HG03108 (cell line): ENCODE measurements at regions not wholly inside any gene's neighbourhood (a gene's known extent, or its start where the extent isn't known, plus 50 kb on each side); places are given as distances from the start of the nearest gene placed in this dataset.

ENCODE experiments used
- ATAC-seq: cut with Tn5 transposase; IDR thresholded peaks from one replicate; pipeline ENCODE4 v1.9.1; 2021; ENCODE audit warnings: moderate library complexity; ENCODE audit not compliant: unreplicated experiment

DNA sequence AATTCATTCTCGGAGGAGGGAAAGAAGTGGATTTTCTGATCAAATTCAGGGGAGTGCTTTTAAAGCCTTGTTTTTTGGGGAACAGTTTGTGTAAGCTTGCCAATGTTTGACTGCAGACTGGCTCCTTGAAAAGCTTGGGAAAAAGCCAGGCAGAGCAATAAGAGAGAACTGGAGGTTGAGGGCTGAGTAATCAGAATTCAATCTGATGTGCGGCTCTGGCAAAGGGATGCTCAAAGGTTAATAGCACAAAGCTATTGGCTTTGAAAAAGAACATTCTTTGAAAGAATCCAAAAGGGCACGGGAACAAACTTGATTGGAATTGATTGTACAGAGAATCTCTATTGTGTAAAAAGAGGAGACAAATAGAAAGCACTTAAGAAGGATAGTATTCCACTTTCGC, 279.3 kb downstream of the YTHDC2 start:
- ATAC-seq = no peak

DNA sequence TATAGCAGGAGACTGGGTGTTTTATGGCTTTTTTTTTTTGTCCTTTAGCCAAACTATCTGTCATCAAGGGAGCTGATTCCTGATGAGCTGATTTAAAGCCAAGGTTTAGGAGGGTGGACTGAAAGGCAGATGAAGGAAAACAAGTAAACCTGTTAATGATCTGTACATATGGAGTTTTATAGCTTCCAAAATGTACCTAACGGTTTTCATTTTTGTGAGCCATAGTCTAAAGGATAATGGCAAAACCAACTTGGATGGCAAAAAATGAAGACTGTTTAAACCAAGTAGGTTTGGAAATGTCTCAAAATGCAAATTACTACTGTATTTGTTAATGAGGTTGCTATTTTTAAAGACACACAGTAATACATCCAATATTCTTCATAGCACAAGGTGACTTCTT, 281.5 kb downstream of the YTHDC2 start:
- ATAC-seq = no peak

- ATAC-seq = no peak
Measured at GRCh38 chr5:113800686-113801085, 287.2 kb downstream of the YTHDC2 start.

- no peak for ATAC-seq
Measured at GRCh38 chr5:113804264-113804663, 290.8 kb downstream of the YTHDC2 start.

DNA sequence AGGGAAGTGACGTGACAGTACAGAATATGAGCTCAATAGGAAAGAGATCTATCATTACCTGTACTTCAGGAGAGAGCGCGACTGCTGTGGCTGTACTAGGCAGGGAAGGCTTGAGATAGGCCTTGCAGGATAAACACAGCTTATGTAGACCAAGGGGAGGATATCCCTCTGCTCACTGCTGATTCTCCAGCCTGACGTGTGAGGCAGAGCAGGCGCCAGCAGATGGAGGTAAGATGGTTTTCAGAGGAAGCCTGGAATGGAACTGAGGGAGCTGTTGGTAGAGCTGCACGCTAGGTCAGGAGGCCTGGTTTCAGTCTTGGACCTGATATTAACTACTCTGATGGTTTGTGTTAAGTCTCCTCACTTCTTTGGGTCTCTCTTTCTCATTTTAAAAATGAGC, 291.4 kb downstream of the YTHDC2 start:
- no peak for ATAC-seq

- no peak for ATAC-seq
Measured at GRCh38 chr5:113806250-113806649, 292.8 kb downstream of the YTHDC2 start.

DNA sequence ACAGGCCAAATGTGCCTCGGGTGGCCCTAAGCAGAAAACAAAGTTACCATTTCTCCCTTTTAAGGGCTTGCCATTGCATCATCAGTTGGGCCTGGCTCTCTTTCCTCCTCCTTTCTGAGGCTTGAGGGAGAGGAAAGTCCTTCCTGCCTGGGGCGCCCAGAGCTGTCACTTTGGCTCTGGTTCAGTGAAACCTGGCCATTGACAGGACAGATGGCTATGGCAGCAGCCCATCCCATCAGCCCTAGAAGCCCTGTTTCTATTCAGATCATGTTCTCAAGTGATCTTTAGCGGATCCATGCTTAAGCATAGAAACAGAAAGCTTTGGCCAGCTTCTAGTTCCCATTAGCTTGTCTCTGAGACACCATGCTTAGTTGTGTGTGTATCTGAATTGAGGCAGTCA, 293.4 kb downstream of the YTHDC2 start:
- no peak for ATAC-seq

DNA sequence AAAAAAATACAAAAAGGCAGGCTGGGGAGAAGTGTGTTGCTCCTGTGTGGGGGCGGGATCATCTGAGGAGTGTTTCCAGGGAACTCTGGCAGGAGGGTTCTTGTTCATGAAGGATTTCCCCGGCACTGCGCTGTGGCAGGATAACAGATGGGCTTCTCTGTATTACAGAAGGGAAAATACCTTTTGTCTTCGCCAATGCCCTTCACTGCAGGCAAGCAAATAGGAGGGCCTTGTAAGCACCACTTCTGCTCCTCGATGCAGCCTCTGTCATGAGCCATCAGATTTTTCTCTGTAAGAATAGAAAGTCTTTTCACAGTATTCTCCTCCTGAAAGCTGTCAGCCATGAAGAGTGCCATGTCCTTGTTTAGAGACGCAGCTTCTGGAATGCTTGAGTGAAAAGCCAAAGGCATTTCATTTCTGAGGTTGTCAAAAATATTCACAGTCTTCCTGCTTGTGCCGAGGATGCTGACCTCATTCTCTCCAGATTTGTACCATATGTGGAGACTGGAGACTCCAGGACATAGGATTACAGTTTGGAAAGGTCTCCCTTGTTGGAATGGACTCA, 294.0 kb downstream of the YTHDC2 start:
- no peak for ATAC-seq

- no peak for ATAC-seq
Measured at GRCh38 chr5:113808956-113809355, 295.5 kb downstream of the YTHDC2 start.

GRCh38 chr5:113809626-113810025, 296.1 kb downstream of the YTHDC2 start:
- no peak for ATAC-seq

DNA sequence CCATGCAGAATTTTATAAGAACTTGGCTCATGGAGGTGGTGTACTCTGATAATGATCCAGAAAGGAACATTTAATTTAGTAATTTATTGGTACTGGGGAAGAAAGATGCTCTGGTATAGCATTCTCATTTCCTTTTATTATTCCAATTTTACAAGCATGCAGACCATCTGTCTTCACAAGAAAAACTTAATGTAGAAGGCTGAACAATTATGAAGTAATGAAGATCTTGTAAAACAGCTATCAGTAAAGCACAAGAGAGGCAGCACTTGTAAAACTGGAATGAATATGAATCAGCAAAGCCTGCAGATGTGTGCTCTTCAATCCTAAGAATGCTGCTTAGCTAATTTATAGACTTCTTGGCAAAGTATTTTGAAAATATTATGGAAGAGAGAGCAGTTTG, 300.0 kb downstream of the YTHDC2 start:
- no peak for ATAC-seq

- ATAC-seq = no peak
Measured at GRCh38 chr5:113817683-113818082, 304.2 kb downstream of the YTHDC2 start.

DNA sequence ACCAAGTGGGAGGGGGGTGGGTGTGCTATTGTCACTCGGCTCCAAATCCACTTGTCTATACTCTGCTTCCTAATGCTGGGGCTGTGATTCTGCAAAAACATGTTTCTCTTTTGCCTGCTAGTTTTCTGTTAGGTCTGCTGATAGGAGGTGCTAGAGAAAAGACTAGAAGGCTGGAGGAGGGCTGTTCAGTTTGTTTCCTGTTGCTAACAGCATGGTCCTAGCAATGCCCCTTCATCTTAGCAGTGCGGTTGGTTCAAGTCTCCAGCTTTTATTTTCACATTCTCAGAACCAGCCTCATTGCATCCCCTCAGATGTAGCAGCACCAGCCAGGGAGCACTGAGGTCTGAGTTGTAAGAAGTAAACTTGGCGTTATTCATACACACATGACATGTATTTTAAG, 310.2 kb downstream of the YTHDC2 start:
- ATAC-seq = no peak

DNA sequence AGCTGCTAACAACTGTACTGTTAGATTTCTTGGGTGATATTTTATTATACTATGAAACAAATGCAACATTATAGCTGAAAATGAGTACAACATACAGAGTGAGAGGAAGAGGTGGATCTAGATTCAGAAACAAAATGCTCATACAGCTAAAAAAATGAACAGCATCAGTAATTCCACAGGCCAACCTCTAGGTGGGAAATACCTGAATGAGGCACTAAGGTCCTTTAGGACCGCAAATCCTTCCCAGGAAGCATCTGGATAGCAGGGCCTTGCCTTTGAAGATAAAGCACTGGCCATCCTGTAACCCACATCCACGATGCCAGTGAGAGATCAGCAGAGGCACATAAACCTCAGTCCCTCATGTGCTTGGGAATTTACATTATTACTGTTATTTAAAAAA, 310.8 kb downstream of the YTHDC2 start:
- ATAC-seq = no peak

DNA sequence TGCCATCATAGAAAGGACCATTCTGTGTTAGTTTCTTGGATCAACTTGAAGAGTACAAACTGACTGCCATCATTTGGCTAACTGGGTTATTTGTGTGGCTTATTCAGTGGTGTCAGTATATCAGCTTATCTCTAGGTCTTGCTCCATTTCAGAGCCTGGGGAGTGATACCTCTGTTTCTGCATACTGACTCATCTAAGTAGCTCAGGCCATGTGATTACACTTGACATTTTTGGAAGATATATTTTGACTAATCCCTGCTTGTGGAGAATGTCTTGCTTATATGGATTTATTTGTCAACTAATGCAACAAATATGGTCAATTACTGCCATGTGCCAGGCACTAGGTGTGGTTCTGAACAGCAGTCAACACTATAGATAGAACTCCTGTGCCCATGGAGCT, 311.7 kb downstream of the YTHDC2 start:
- no peak for ATAC-seq

GRCh38 chr5:113846941-113847340, 333.4 kb downstream of the YTHDC2 start:
- ATAC-seq = no peak

DNA sequence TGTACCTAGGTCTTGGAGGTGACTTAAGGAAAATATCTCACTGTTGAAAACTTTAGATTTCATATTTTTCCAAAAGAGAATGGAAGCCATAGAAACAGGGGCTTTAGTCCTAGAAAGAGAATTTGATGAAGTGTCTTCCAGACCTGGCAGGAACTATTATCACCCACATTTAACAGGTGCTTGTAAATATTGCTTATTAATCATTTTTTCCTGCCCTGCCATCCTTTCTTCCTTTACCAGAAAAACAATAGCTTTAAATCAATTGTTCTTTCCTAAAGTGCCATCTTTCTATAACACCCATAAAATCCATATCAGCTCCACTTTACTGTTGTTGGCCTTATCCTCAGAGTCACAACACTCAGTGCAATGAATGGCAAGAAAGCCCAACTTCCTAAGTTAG, 350.9 kb downstream of the YTHDC2 start:
- ATAC-seq = no peak

DNA sequence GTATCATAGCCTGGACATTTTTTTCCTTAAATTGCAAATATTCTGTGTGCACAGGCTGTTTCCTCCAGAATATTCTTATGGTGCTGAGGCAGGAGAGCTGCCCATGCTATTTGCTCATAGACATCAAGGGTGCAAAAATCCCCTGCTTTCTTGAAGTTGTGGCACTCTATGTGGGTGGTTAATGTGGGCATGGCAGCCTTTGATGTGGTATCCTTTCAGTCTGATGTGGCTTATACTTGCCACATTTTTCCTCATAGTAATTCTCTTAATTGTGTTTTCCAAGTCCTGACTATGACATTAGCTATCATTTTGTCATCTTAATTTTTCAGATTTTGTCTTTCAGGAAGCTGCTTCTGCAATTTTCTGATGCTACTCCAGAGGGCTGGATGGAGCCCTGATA, 353.3 kb downstream of the YTHDC2 start:
- ATAC-seq = no peak

DNA sequence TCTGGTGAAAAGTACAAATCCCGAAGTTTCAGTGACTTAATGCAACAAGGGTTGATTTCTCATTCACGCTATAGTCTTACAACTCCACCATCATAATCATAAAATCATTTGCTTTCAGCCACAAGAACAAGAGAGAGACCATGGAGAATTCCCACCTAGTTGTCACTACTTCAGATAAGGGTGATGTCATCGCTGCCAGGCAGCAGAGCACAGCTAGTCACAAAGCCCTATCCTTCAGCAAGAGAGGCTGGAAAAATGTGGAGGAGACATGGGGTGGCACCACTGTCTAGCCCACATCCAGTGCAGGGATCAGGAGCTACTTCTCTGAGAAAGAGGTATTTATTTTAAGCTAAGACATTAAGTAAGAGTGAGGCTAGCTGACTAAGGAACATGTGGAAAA, 356.1 kb downstream of the YTHDC2 start:
- no peak for ATAC-seq

GRCh38 chr5:113871972-113872371, 358.5 kb downstream of the YTHDC2 start:
- ATAC-seq = no peak

GRCh38 chr5:113875096-113875495, 361.6 kb downstream of the YTHDC2 start:
- no peak for ATAC-seq

GRCh38 chr5:113891491-113891890, 378.0 kb downstream of the YTHDC2 start:
- no peak for ATAC-seq

DNA sequence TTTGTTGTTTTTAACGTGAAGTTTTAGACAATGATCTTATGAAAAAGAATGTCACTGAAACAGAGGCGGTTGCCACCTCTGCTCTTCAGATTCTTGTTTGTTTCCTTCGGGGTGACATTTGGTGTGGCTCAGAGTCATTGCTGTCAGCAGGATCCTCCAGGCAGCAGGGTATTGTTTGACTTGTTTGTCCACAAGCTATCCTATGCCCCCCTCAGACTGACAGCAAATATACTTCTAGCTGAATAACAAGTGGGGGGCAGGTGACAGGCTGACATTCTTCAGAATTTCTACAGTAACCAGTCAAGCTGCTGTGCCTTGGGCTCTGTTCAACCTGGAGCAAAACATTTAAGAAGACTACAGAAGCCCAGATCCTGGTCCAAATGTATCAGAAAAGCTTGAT, 383.3 kb downstream of the YTHDC2 start:
- no peak for ATAC-seq

DNA sequence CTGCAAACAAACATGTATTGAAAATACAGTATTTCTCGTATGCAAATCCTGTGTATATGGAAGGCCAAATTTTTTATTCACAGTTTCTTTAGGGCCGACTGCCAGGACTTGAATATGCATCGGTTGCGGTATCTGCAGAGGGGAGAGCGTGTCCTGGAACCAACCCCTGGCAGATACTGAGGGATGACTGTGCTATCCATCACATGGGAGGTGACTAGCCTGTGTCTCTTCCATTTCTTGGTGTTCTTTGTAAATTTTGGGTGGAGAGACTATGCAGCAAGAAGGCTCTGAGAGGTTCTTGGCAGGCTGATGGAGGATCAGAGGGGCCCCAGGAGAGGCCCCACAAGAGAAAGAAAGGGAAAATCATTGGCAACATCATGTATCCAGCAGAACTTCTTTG, 384.3 kb downstream of the YTHDC2 start:
- no peak for ATAC-seq
